K562 (cell line): ENCODE measurements at regions not wholly inside any gene's neighbourhood (a gene's known extent, or its start where the extent isn't known, plus 50 kb on each side); places are given as distances from the start of the nearest gene placed in this dataset.

Experiments
- ATAC-seq: fragments of 200-7000 bp; cut with Tn5 transposase; 3 replicates; pipeline ENCODE4 v1.9.1; 2020; ENCODE audit warnings: moderate library complexity
- BruUV-seq: library from RNA; stranded (reverse); fragments of 400-500 nt; replicated peaks from 2 replicates; lab custom pipeline; 2021; lab: Mats Ljungman, UMichigan
- CTCF ChIA-PET: fragments of 300-600 bp; formaldehyde crosslinking; extraction: SDS; loops from one replicate; lab custom pipeline; 2021; ENCODE audit warnings: low intra/inter-chr PET ratio; lab: Yijun Ruan, JAX
- POLR2A ChIA-PET: fragments of 300-600, 350-650 bp; sonication (Branson Sonifier 250); formaldehyde crosslinking; extraction: SDS; loops from one replicate; lab custom pipeline; 2021; ENCODE audit warnings: antibody characterized with exemption, inconsistent platforms; lab: Yijun Ruan, JAX
- DNase-seq, 4 experiments: peaks; one replicate each; pipeline versions ENCODE4 v3.0.0 to v3.0.0-alpha.2; 2011 to 2018; ENCODE audit warnings: low spot score in 3 of 4, mixed read lengths in 3 of 4; ENCODE audit errors: extremely low read depth in 1 of 4
- FAIRE-seq: peaks from 2 replicates; lab custom pipeline; 2011; peaks lifted over from hg19 to GRCh38; lab: Jason Lieb, UNC
- H2AFZ ChIP-seq: 2 replicates; pipeline ENCODE4 v1.6.0; 2011; ENCODE audit warnings: low read depth, low read length, control low read depth, inconsistent platforms
- H3K27ac ChIP-seq: fragments of 200-600 bp; 3 replicates; pipeline ENCODE4 v1.8.0; 2011; ENCODE audit warnings: low read depth, mild to moderate bottlenecking, control low read depth, inconsistent platforms, low read length, moderate library complexity, mixed read lengths; ENCODE audit errors: extremely low read depth
- H3K27me3 ChIP-seq, 2 experiments: fragments of 300-600 bp in 1 of 2; 2 replicates in 1 of 2; 3 replicates in 1 of 2; pipeline versions ENCODE4 v1.6.0 to v1.8.0; 2011; ENCODE audit warnings: inconsistent platforms in 2 of 2, low read length in 2 of 2, mild to moderate bottlenecking in 1 of 2, mixed read lengths in 1 of 2, moderate library complexity in 1 of 2; ENCODE audit not compliant: control insufficient read depth in 2 of 2, insufficient read depth in 2 of 2
- H3K36me3 ChIP-seq: fragments of 300-600 bp; 3 replicates; pipeline ENCODE4 v1.8.0; 2011; ENCODE audit warnings: mild to moderate bottlenecking, low read length, inconsistent platforms; ENCODE audit not compliant: control insufficient read depth, insufficient read depth
- H3K4me1 ChIP-seq, 2 experiments: fragments of 200-600 bp in 1 of 2; replicated peaks in 1 of 2; 2 replicates in 1 of 2; 3 replicates in 1 of 2; pipeline versions ENCODE4 v1.5.1 to v1.8.0; 2011; ENCODE audit warnings: inconsistent platforms in 2 of 2, low read length in 2 of 2, mild to moderate bottlenecking in 1 of 2, mixed read lengths in 1 of 2, moderate library complexity in 1 of 2; ENCODE audit not compliant: control insufficient read depth in 2 of 2, insufficient read depth in 2 of 2
- H3K4me2 ChIP-seq: 2 replicates; pipeline ENCODE4 v1.6.1; 2011; ENCODE audit warnings: low read length, control low read depth, inconsistent platforms, mixed read lengths; ENCODE audit not compliant: insufficient read depth
- H3K4me3 ChIP-seq: fragments of 200-600 bp; sonication (generic), shearing (Covaris generic); 2 replicates; pipeline ENCODE4 v1.5.1; 2016; ENCODE audit warnings: control low read depth, inconsistent platforms
- H3K79me2 ChIP-seq: fragments of 200-600 bp; 3 replicates; pipeline ENCODE4 v1.8.0; 2011; ENCODE audit warnings: low read length, inconsistent platforms; ENCODE audit not compliant: control insufficient read depth, insufficient read depth
- H3K9ac ChIP-seq, 2 experiments: 2 replicates each; pipeline versions ENCODE4 v1.6.0 to v1.6.1; 2011; ENCODE audit warnings: low read depth in 2 of 2, low read length in 2 of 2, control low read depth in 1 of 2, inconsistent platforms in 1 of 2, mild to moderate bottlenecking in 1 of 2, mixed read lengths in 1 of 2; ENCODE audit not compliant: insufficient read depth in 1 of 2
- H3K9me1 ChIP-seq: one replicate; pipeline ENCODE4 v1.6.0; 2011; ENCODE audit warnings: inconsistent platforms, mild to moderate bottlenecking, low read length, moderate library complexity; ENCODE audit not compliant: control insufficient read depth, insufficient read depth
- H3K9me3 ChIP-seq: replicated peaks from 2 replicates; pipeline ENCODE4 v1.5.1; 2011; ENCODE audit warnings: low read depth, low read length, inconsistent platforms; ENCODE audit not compliant: control insufficient read depth, insufficient read depth
- H4K20me1 ChIP-seq: replicated peaks from 2 replicates; pipeline ENCODE4 v1.6.1; 2011; ENCODE audit warnings: low read length, inconsistent platforms, mixed read lengths; ENCODE audit not compliant: control insufficient read depth, insufficient read depth
- TOE1 ChIP-seq, 2 experiments: fragments of 450-650 bp in 1 of 2; sonication (generic) in 1 of 2; formaldehyde crosslinking in 1 of 2; IDR thresholded peaks; 2 replicates each; pipeline versions ENCODE4 v1.7.1 to v1.8.0; 2016 to 2022; ENCODE audit warnings: borderline replicate concordance in 2 of 2, mild to moderate bottlenecking in 2 of 2, antibody characterized with exemption in 1 of 2, inconsistent platforms in 1 of 2, low read depth in 1 of 2, missing genetic modification reagents in 1 of 2, moderate library complexity in 1 of 2
- WGBS: fragments of 100-300 bp; shearing (Covaris generic); methylation state at CpG from one replicate; pipeline ENCODE4 v1.1.6; 2016; ENCODE audit warnings: low coverage, mixed read lengths; ENCODE audit not compliant: insufficient coverage; ENCODE audit errors: missing lambda C conversion rate; 5-methylcytosine and 5-hydroxymethylcytosine counted together
- in situ Hi-C: fragments of 300-500 bp; cut with MboI; formaldehyde crosslinking; loops from 4 replicates; pipeline ENCODE4 v1.15.0; 2018; ENCODE audit warnings: inconsistent platforms, mixed read lengths
- intact Hi-C: fragments of 100-400 bp; cut with micrococcal nuclease; formaldehyde crosslinking; loops from 2 replicates; pipeline ENCODE4 v1.14.2; 2022
- TF ChIP-seq, protein P1 (sequence below): sonication (generic); formaldehyde crosslinking; IDR thresholded peaks from 2 replicates; pipeline ENCODE4 v1.8.0; 2023; ENCODE audit warnings: missing genetic modification reagents, mild to moderate bottlenecking, borderline replicate concordance

DNA sequence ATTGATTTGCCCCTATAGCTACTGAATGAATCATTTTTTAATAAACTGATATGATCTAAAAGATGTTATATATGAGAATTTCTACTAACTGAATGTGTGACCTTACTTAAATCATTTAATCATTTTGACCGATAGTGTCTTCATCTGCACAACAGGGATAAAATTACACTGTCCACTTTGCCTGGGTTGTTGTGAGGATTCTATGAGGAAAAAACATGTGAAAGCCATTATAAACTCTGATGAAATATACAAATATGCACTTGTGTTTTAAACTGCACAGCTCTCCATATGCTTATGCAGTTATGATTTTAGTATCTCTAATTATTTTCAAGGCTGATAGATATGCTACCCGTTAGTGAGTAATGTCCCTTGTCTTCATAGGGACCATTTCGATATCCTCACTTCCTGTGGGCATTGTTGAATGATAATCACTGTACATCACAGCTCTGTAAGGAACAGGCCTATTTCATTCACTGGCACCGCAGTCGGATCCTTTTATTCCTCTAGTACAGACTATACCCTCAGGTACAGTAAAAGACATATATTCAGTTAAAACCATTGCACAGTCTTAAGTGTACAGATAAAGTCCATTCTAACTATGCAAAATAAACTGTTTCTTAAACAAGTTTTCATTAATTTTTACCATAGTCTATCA, 88.7 kb upstream of the RAP1B start:
- CTCF ChIA-PET: no interaction called here
- no TSS peak for BruUV-seq
- intact Hi-C loops: no loop called here
- FAIRE-seq (no peak), ATAC-seq (no peak), DNase-seq (no peak)
- POLR2A ChIA-PET: interaction anchor here (1.5 to 1.6 kb wide), 2 partner anchors 11 to 18 kb away, joined by 3 to 6 read pairs; no protein-coding TSS in a partner anchor
- no peak overlapping the region for H3K9ac ChIP-seq
- WGBS: 12% methylated on average over 5 of the region's 5 CpGs
- peaks cover 3 to 7% of the 10 kb centered on the region in 2 experiments; a peak in 1 of 5 replicates for H3K27me3 ChIP-seq
- no peak overlapping the region for H3K4me2 ChIP-seq
- no peaks in the 10 kb centered on the region for H3K9me3 ChIP-seq
- no peaks in the 10 kb centered on the region for H3K79me2 ChIP-seq
- TF ChIP-seq, protein P1, sequence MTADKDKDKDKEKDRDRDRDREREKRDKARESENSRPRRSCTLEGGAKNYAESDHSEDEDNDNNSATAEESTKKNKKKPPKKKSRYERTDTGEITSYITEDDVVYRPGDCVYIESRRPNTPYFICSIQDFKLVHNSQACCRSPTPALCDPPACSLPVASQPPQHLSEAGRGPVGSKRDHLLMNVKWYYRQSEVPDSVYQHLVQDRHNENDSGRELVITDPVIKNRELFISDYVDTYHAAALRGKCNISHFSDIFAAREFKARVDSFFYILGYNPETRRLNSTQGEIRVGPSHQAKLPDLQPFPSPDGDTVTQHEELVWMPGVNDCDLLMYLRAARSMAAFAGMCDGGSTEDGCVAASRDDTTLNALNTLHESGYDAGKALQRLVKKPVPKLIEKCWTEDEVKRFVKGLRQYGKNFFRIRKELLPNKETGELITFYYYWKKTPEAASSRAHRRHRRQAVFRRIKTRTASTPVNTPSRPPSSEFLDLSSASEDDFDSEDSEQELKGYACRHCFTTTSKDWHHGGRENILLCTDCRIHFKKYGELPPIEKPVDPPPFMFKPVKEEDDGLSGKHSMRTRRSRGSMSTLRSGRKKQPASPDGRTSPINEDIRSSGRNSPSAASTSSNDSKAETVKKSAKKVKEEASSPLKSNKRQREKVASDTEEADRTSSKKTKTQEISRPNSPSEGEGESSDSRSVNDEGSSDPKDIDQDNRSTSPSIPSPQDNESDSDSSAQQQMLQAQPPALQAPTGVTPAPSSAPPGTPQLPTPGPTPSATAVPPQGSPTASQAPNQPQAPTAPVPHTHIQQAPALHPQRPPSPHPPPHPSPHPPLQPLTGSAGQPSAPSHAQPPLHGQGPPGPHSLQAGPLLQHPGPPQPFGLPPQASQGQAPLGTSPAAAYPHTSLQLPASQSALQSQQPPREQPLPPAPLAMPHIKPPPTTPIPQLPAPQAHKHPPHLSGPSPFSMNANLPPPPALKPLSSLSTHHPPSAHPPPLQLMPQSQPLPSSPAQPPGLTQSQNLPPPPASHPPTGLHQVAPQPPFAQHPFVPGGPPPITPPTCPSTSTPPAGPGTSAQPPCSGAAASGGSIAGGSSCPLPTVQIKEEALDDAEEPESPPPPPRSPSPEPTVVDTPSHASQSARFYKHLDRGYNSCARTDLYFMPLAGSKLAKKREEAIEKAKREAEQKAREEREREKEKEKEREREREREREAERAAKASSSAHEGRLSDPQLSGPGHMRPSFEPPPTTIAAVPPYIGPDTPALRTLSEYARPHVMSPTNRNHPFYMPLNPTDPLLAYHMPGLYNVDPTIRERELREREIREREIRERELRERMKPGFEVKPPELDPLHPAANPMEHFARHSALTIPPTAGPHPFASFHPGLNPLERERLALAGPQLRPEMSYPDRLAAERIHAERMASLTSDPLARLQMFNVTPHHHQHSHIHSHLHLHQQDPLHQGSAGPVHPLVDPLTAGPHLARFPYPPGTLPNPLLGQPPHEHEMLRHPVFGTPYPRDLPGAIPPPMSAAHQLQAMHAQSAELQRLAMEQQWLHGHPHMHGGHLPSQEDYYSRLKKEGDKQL (CRISPR knock-in tag): no peak
- no peak for TF ChIP-seq TOE1 (IDR thresholded peaks at IDR 0.05; ENCODE audit: borderline replicate concordance)
- TF ChIP-seq TOE1 (CRISPR knock-in tag; IDR thresholded peaks at IDR 0.05; ENCODE audit: borderline replicate concordance, low read depth): no peak
- TF ChIP-seq, all 486 proteins: peak for 0
- Histone ChIP-seq H3K4me3 (no peak overlapping the region), H4K20me1 (no peaks in the 10 kb centered on the region), H3K9me1 (no peaks in the 10 kb centered on the region), H3K27ac (no peak overlapping the region), H3K36me3 (no peaks in the 10 kb centered on the region), H2AFZ (no peak overlapping the region), H3K4me1 (no peaks in the 10 kb centered on the region)
- in situ Hi-C loops: no loop called here
